CD14-positive monocyte (primary cell): ENCODE measurements at regions not wholly inside any gene's neighbourhood (a gene's known extent, or its start where the extent isn't known, plus 50 kb on each side); places are given as distances from the start of the nearest gene placed in this dataset.

ENCODE experiments used
- DNase-seq, 3 donors: peaks; one replicate each; pipeline ENCODE4 v3.0.0-alpha.2; 2011 to 2022
- H2AFZ ChIP-seq: 2 replicates; pipeline ENCODE4 v1.6.0; 2012; ENCODE audit warnings: mild to moderate bottlenecking, low read depth, low read length, inconsistent platforms; ENCODE audit not compliant: insufficient read depth, poor library complexity, severe bottlenecking
- H3K27ac ChIP-seq, 2 donors: 1 replicate in 1 of 2; 2 replicates in 1 of 2; pipeline ENCODE4 v1.5.1; 2012 to 2013; ENCODE audit warnings: low read length in 2 of 2, control low read depth in 1 of 2, inconsistent platforms in 1 of 2, low read depth in 1 of 2, mild to moderate bottlenecking in 1 of 2
- H3K27me3 ChIP-seq, 2 donors: one replicate each; pipeline versions ENCODE4 v1.6.0 to v1.6.1; 2011 to 2013; ENCODE audit warnings: low read length in 2 of 2; ENCODE audit not compliant: control insufficient read depth in 2 of 2, insufficient read depth in 2 of 2
- H3K36me3 ChIP-seq, 2 donors: replicated peaks in 1 of 2; 1 replicate in 1 of 2; 2 replicates in 1 of 2; pipeline versions ENCODE4 v1.5.1 to v1.6.1; 2012 to 2013; ENCODE audit warnings: low read length in 2 of 2, control low read depth in 1 of 2, inconsistent platforms in 1 of 2, mild to moderate bottlenecking in 1 of 2; ENCODE audit not compliant: insufficient read depth in 2 of 2, control insufficient read depth in 1 of 2
- H3K4me1 ChIP-seq, 2 donors: 1 replicate in 1 of 2; 2 replicates in 1 of 2; pipeline versions ENCODE4 v1.5.1 to v1.6.1; 2012 to 2013; ENCODE audit warnings: low read length in 2 of 2, control low read depth in 1 of 2, inconsistent platforms in 1 of 2, mild to moderate bottlenecking in 1 of 2, moderate library complexity in 1 of 2; ENCODE audit not compliant: insufficient read depth in 2 of 2, control insufficient read depth in 1 of 2
- H3K4me2 ChIP-seq: replicated peaks from 2 replicates; pipeline ENCODE3; 2012; ENCODE audit warnings: low read length, moderate library complexity, mild to moderate bottlenecking; ENCODE audit not compliant: poor library complexity, severe bottlenecking; ENCODE audit errors: extremely low read depth
- H3K4me3 ChIP-seq, 3 experiments: fragments of 200-600 bp in 1 of 3; sonication (generic) in 1 of 3; replicated peaks in 1 of 3; 1 replicate in 2 of 3; 2 replicates in 1 of 3; pipeline ENCODE4 v1.5.1; 2011 to 2013; ENCODE audit warnings: low read length in 3 of 3, mild to moderate bottlenecking in 3 of 3, control low read depth in 2 of 3, low read depth in 2 of 3, inconsistent platforms in 1 of 3, moderate library complexity in 1 of 3
- H3K79me2 ChIP-seq: 2 replicates; pipeline ENCODE4 v1.6.0; 2012; ENCODE audit warnings: mild to moderate bottlenecking, control low read depth, inconsistent platforms, low read length, moderate library complexity; ENCODE audit not compliant: insufficient read depth
- H3K9ac ChIP-seq: 2 replicates; pipeline ENCODE4 v1.6.0; 2017; ENCODE audit warnings: low read length, mild to moderate bottlenecking; ENCODE audit not compliant: insufficient read depth, poor library complexity, severe bottlenecking
- H3K9me3 ChIP-seq, 2 donors: replicated peaks in 1 of 2; 1 replicate in 1 of 2; 2 replicates in 1 of 2; pipeline versions ENCODE4 v1.5.1 to v1.6.1; 2012 to 2013; ENCODE audit warnings: low read length in 2 of 2, control low read depth in 1 of 2; ENCODE audit not compliant: control insufficient read depth in 1 of 2, insufficient read depth in 1 of 2
- H4K20me1 ChIP-seq: 2 replicates; pipeline ENCODE4 v1.6.0; 2012; ENCODE audit warnings: mild to moderate bottlenecking, low read length, control low read depth, moderate library complexity; ENCODE audit not compliant: insufficient read depth
- H3K27ac Mint-ChIP-seq, 7 donors: one replicate each; pipeline ENCODE4 v1.8.0; 2020; ENCODE audit warnings: mild to moderate bottlenecking in 7 of 7, mixed read lengths in 7 of 7, moderate library complexity in 6 of 7, inconsistent platforms in 2 of 7
- H3K27me3 Mint-ChIP-seq, 3 donors: one replicate each; pipeline ENCODE4 v1.8.0; 2021 to 2022; ENCODE audit warnings: low read depth in 3 of 3, mild to moderate bottlenecking in 3 of 3, mixed read lengths in 3 of 3, moderate library complexity in 3 of 3, inconsistent platforms in 1 of 3
- H3K36me3 Mint-ChIP-seq, 2 donors: one replicate each; pipeline ENCODE4 v1.8.0; 2020; ENCODE audit warnings: mixed read lengths in 2 of 2, inconsistent platforms in 1 of 2, mild to moderate bottlenecking in 1 of 2
- H3K4me1 Mint-ChIP-seq: one replicate; pipeline ENCODE4 v1.8.0; 2020; ENCODE audit warnings: mild to moderate bottlenecking, mixed read lengths
- H3K4me3 Mint-ChIP-seq, 2 donors: one replicate each; pipeline ENCODE4 v1.8.0; 2020; ENCODE audit warnings: mild to moderate bottlenecking in 2 of 2, mixed read lengths in 2 of 2, moderate library complexity in 1 of 2
- H3K9me3 Mint-ChIP-seq, 7 donors: one replicate each; pipeline ENCODE4 v1.8.0; 2020 to 2022; ENCODE audit warnings: mixed read lengths in 7 of 7, mild to moderate bottlenecking in 6 of 7, moderate library complexity in 6 of 7, inconsistent platforms in 2 of 7
- CTCF ChIP-seq: fragments of 200-600 bp; IDR thresholded peaks from one replicate; pipeline ENCODE4 v1.8.0; 2022; ENCODE audit warnings: antibody characterized with exemption, mild to moderate bottlenecking
- WGBS: methylation state at CpG from one replicate; pipeline ENCODE4 v1.1.5; 2013; ENCODE audit warnings: missing lambda C conversion rate; ENCODE audit not compliant: insufficient coverage; 5-methylcytosine and 5-hydroxymethylcytosine counted together
- intact Hi-C, 2 donors: fragments of 100-400 bp; cut with micrococcal nuclease; formaldehyde crosslinking; loops; one replicate each; pipeline versions ENCODE4 v1.15.0 to v1.15.1; 2023

- no peak for TF ChIP-seq CTCF
- Histone ChIP-seq H4K20me1 (no peaks in the 10 kb centered on the region), H3K27me3 (no peaks in the 10 kb centered on the region), H3K9me3 (peaks cover 0 to 9% of the 10 kb centered on the region in 2 donors), H3K4me1 (no peaks in the 10 kb centered on the region), H3K27ac (no peak overlapping the region), H2AFZ (no peak overlapping the region), H3K36me3 (no peaks in the 10 kb centered on the region), H3K4me3 (no peak overlapping the region), H3K4me2 (no peak overlapping the region), H3K79me2 (no peaks in the 10 kb centered on the region), H3K9ac (no peak overlapping the region)
- no peak overlapping the region for H3K27ac Mint-ChIP-seq
- WGBS: 88% methylated on average over 7 of the region's 12 CpGs
- H3K27me3 Mint-ChIP-seq: peaks cover 5 to 6% (median 5%) of the 10 kb centered on the region in 3 donors
- peaks cover 0 to 8% (median 0%) of the 10 kb centered on the region in 7 donors for H3K9me3 Mint-ChIP-seq
- no peaks in the 10 kb centered on the region for H3K36me3 Mint-ChIP-seq
- H3K4me1 Mint-ChIP-seq: no peaks in the 10 kb centered on the region
- intact Hi-C loops: no loop called here
- DNase-seq: no peak
- H3K4me3 Mint-ChIP-seq: no peak overlapping the region
These were observed 503.6 kb upstream of the MGMT start for GRCh38 chr10:128963211-128964099.

GRCh38 chr10:128964100-128964403, 503.0 kb upstream of the MGMT start:
- Histone ChIP-seq H3K9ac (no peak overlapping the region), H3K36me3 (no peaks in the 10 kb centered on the region), H2AFZ (no peak overlapping the region), H3K4me1 (no peaks in the 10 kb centered on the region), H3K9me3 (peaks cover 0 to 9% of the 10 kb centered on the region in 2 donors), H3K27ac (no peak overlapping the region), H4K20me1 (no peaks in the 10 kb centered on the region), H3K4me3 (no peak overlapping the region), H3K4me2 (no peak overlapping the region), H3K79me2 (no peaks in the 10 kb centered on the region), H3K27me3 (no peaks in the 10 kb centered on the region)
- Mint-ChIP-seq H3K27me3 (peaks cover 3 to 8% (median 7%) of the 10 kb centered on the region in 3 donors), H3K9me3 (peaks cover 0 to 8% (median 0%) of the 10 kb centered on the region in 7 donors), H3K4me3 (no peak overlapping the region), H3K4me1 (no peaks in the 10 kb centered on the region), H3K36me3 (no peaks in the 10 kb centered on the region), H3K27ac (no peak overlapping the region)
- intact Hi-C loops: no loop called here
- TF ChIP-seq CTCF: no peak
- WGBS: 50% methylated on average over 3 of the region's 3 CpGs
- no peak for DNase-seq
